Keratinocyte (primary cell): ENCODE measurements at regions not wholly inside any gene's neighbourhood (a gene's known extent, or its start where the extent isn't known, plus 50 kb on each side); places are given as distances from the start of the nearest gene placed in this dataset.

Source experiments
- DNase-seq: peaks from one replicate; pipeline ENCODE4 v3.0.0-alpha.2; 2011; ENCODE audit warnings: low read depth, missing footprints, low spot score
- FAIRE-seq: peaks from 2 replicates; lab custom pipeline; 2011; peaks lifted over from hg19 to GRCh38; lab: Jason Lieb, UNC
- H2AFZ ChIP-seq: 2 replicates; pipeline ENCODE4 v1.6.0; 2012; ENCODE audit warnings: low read length, control low read depth, inconsistent platforms; ENCODE audit not compliant: control insufficient read depth
- H3K27ac ChIP-seq: 2 replicates; pipeline ENCODE4 v1.5.1; 2011; ENCODE audit warnings: low read length; ENCODE audit not compliant: control insufficient read depth, insufficient read depth
- H3K27me3 ChIP-seq: 3 replicates; pipeline ENCODE4 v1.6.0; 2011; ENCODE audit warnings: low read length; ENCODE audit not compliant: control insufficient read depth, insufficient read depth; ENCODE audit errors: extremely low read depth
- H3K36me3 ChIP-seq, 2 experiments: 2 replicates in 1 of 2; 3 replicates in 1 of 2; pipeline ENCODE4 v1.5.1; 2011; ENCODE audit warnings: low read length in 2 of 2, mild to moderate bottlenecking in 1 of 2; ENCODE audit not compliant: control insufficient read depth in 2 of 2, insufficient read depth in 2 of 2; ENCODE audit errors: extremely low read depth in 1 of 2
- H3K4me1 ChIP-seq: 3 replicates; pipeline ENCODE4 v1.5.1; 2011; ENCODE audit warnings: low read length; ENCODE audit not compliant: control insufficient read depth, insufficient read depth; ENCODE audit errors: extremely low read depth
- H3K4me2 ChIP-seq: 3 replicates; pipeline ENCODE4 v1.6.0; 2011; ENCODE audit warnings: low read depth, low read length; ENCODE audit not compliant: control insufficient read depth, insufficient read depth; ENCODE audit errors: extremely low read depth
- H3K4me3 ChIP-seq, 3 experiments: fragments of 200-600 bp in 1 of 3; sonication (generic) in 1 of 3; 2 replicates in 2 of 3; 3 replicates in 1 of 3; pipeline ENCODE4 v1.5.1; 2011 to 2016; ENCODE audit warnings: low read length in 3 of 3, mild to moderate bottlenecking in 3 of 3, control low read depth in 2 of 3, inconsistent platforms in 1 of 3, low read depth in 1 of 3, mixed read lengths in 1 of 3, mixed run types in 1 of 3, moderate library complexity in 1 of 3; ENCODE audit not compliant: control insufficient read depth in 2 of 3, insufficient read depth in 2 of 3; ENCODE audit errors: extremely low read depth in 1 of 3
- H3K79me2 ChIP-seq: 2 replicates; pipeline ENCODE4 v1.6.0; 2012; ENCODE audit warnings: low read length; ENCODE audit not compliant: control insufficient read depth, insufficient read depth
- H3K9ac ChIP-seq: 3 replicates; pipeline ENCODE4 v1.6.0; 2011; ENCODE audit warnings: low read length; ENCODE audit not compliant: control insufficient read depth, insufficient read depth; ENCODE audit errors: extremely low read depth
- H3K9me1 ChIP-seq: 3 replicates; pipeline ENCODE4 v1.6.0; 2011; ENCODE audit warnings: low read length; ENCODE audit not compliant: control insufficient read depth, insufficient read depth; ENCODE audit errors: extremely low read depth
- H3K9me3 ChIP-seq: 2 replicates; pipeline ENCODE4 v1.5.1; 2012; ENCODE audit warnings: low read depth, low read length; ENCODE audit not compliant: control insufficient read depth
- H4K20me1 ChIP-seq: 3 replicates; pipeline ENCODE4 v1.6.0; 2011; ENCODE audit warnings: low read length; ENCODE audit not compliant: control insufficient read depth, insufficient read depth; ENCODE audit errors: extremely low read depth
- CTCF ChIP-seq, 3 experiments: IDR thresholded peaks in 1 of 3; conservative IDR thresholded peaks in 1 of 3; optimal IDR thresholded peaks in 1 of 3; 2 replicates in 2 of 3; 3 replicates in 1 of 3; pipeline versions ENCODE3 to v1.5.1; 2011; ENCODE audit warnings: low read length in 3 of 3, mild to moderate bottlenecking in 3 of 3, moderate library complexity in 2 of 3, control low read depth in 1 of 3, inconsistent platforms in 1 of 3; ENCODE audit not compliant: insufficient read depth in 2 of 3; ENCODE audit errors: extremely low read depth in 1 of 3
- EZH2 ChIP-seq: IDR thresholded peaks from one replicate; pipeline ENCODE4 v1.6.1; 2012; ENCODE audit warnings: inconsistent platforms, mild to moderate bottlenecking, low read length, moderate library complexity
- dilution Hi-C: fragments of 300-500 bp; cut with MboI; formaldehyde crosslinking; loops from one replicate; pipeline ENCODE4 v1.7.0; 2020; ENCODE audit warnings: low sequenced_read_pairs; ENCODE audit not compliant: extremely low pct_ligation_motif_present

GRCh38 chr5:126357585-126358342 is 65.4 kb upstream of the GRAMD2B start:
- Histone ChIP-seq H4K20me1 (no peaks in the 10 kb centered on the region), H3K9ac (no peak overlapping the region), H3K4me2 (no peak overlapping the region), H2AFZ (no peak overlapping the region), H3K27me3 (no peaks in the 10 kb centered on the region), H3K4me1 (peaks cover 21% of the 10 kb centered on the region), H3K9me3 (no peaks in the 10 kb centered on the region), H3K4me3 (no peak overlapping the region), H3K27ac (no peak overlapping the region), H3K79me2 (no peaks in the 10 kb centered on the region), H3K9me1 (no peaks in the 10 kb centered on the region), H3K36me3 (no peaks in the 10 kb centered on the region)
- dilution Hi-C loops: no loop called here
- DNase-seq: no peak
- TF ChIP-seq EZH2 (no peak), CTCF (optimal IDR thresholded peaks at IDR 0.05 in 1 of 3, IDR thresholded peaks at IDR 0.05 in 1 of 3, conservative IDR thresholded peaks at IDR 0.05 in 1 of 3; ENCODE audit: extremely low read depth in 1 of 3, insufficient read depth in 2 of 3, low read length in 3 of 3) (no peak)
- FAIRE-seq: no peak

GRCh38 chr5:126358525-126358924 is 64.7 kb upstream of the GRAMD2B start:
- no peak for FAIRE-seq

More at GRCh38 chr5:126358525-126358924, 64.7 kb upstream of the GRAMD2B start:
- no peak overlapping the region for H2AFZ ChIP-seq
- no peak overlapping the region for H3K27ac ChIP-seq
- no peaks in the 10 kb centered on the region for H3K79me2 ChIP-seq
- TF ChIP-seq CTCF (optimal IDR thresholded peaks at IDR 0.05 in 1 of 3, IDR thresholded peaks at IDR 0.05 in 1 of 3, conservative IDR thresholded peaks at IDR 0.05 in 1 of 3; ENCODE audit: extremely low read depth in 1 of 3, insufficient read depth in 2 of 3, low read length in 3 of 3): no peak
- no peak for TF ChIP-seq EZH2
- H3K27me3 ChIP-seq: no peaks in the 10 kb centered on the region
- no peaks in the 10 kb centered on the region for H3K36me3 ChIP-seq
- no peak overlapping the region for H3K4me3 ChIP-seq
- DNase-seq: no peak
- no peak overlapping the region for H3K4me2 ChIP-seq
- dilution Hi-C loops: no loop called here
- no peaks in the 10 kb centered on the region for H3K9me3 ChIP-seq
- no peaks in the 10 kb centered on the region for H3K9me1 ChIP-seq
- H4K20me1 ChIP-seq: no peaks in the 10 kb centered on the region
- H3K9ac ChIP-seq: no peak overlapping the region
- peaks cover 15% of the 10 kb centered on the region for H3K4me1 ChIP-seq
